NCI-H82 treated with DMSO at 0.1 percent for 48 hours (cell line): ENCODE measurements at regions not wholly inside any gene's neighbourhood (a gene's known extent, or its start where the extent isn't known, plus 50 kb on each side); places are given as distances from the start of the nearest gene placed in this dataset.
A peak's percentile ranks its signal among the peaks of the same experiment; 100 is the strongest.

Source experiments
- DNase-seq: peaks from one replicate; lab custom pipeline; 2025; ENCODE audit not compliant: unreplicated experiment; lab: John Stamatoyannopoulos, UW

DNA sequence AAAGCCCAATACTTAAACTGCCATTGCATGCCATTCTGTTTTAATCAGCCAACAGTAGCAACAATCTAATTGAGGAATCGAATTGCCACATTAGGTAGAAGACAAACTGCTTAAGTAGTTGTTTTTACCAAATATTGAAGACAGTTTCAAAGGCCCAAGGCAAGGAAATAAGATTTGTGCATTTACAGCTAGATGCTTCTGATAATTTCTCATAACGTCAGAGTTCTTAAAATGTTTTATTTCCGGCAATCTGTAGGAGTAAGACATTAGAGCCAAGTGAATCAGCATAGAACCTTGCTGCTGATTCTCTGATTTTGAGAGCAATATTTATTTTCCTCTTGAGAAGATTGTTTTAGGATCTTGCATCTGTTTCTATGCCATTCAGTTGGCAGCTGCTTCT lies 174.3 kb downstream of the RBM43 start:
- no peak for DNase-seq

- no peak for DNase-seq
Measured at GRCh38 chr2:151085181-151085611, 176.5 kb downstream of the RBM43 start.

- no peak for DNase-seq
Measured at GRCh38 chr2:151083856-151084795, 177.5 kb downstream of the RBM43 start.

DNA sequence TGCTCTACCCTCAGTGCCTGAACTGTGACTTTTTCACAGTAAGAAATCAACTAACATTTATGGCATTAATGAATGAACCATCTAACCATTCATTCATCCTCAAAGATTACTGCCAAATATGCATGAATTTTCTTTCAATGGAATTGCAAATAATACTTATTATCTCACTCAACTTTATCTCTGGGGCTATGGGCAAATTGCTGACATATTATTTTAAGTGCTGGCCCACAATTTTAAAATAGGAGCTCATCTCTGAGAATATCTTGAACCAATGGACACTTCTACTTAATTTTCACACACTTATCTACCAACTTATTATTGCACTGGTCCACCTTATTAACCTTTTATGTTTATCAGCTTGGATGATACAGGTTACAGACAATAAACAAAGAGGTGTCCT lies 182.8 kb downstream of the RBM43 start:
- no peak for DNase-seq

GRCh38 chr2:151071906-151072305 lies 189.8 kb downstream of the RBM43 start:
- no peak for DNase-seq

GRCh38 chr2:151071382-151071781 lies 190.3 kb downstream of the RBM43 start:
- DNase-seq: peak; percentile 18

DNA sequence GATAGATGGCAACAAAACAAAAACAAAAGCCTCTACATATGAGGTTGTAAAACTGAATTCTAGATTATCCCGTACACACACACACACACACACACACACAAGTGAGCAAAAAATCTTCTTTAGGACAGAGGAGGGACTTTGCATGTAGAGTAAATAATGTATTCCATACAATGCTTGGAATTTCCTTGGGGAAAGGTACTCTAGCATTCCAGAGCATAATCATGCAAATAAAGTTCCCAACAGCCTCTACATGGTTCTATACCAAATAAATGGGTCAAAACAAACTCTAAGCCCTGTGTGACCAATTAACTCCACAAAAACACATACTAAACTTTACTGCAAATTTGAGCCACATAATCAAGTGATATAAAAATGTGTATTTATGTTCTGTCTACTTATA lies 191.4 kb downstream of the RBM43 start:
- DNase-seq: no peak

GRCh38 chr2:151067658-151068369 lies 193.8 kb downstream of the RBM43 start:
- no peak for DNase-seq

DNA sequence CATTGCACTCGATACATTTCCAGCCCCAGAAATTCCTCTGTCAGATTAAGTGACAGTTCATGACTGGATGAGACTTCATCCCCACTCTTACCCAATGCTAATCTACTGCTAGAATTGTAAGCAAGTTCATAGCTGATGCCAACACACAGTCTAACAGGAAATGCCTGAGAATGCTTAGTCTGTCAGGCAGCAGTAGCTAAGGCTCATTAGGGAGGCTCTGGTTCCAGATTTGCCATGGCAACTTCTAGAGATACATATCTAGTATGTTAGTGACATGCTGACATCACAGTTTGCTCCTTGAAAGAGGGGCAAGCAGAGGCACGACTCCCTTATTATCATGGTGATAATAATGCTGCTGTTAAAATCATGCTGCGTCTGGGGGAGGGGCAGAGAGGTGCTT lies 198.4 kb downstream of the RBM43 start:
- no peak for DNase-seq

- no peak for DNase-seq
Measured at GRCh38 chr2:151060287-151060686, 201.4 kb downstream of the RBM43 start.

DNA sequence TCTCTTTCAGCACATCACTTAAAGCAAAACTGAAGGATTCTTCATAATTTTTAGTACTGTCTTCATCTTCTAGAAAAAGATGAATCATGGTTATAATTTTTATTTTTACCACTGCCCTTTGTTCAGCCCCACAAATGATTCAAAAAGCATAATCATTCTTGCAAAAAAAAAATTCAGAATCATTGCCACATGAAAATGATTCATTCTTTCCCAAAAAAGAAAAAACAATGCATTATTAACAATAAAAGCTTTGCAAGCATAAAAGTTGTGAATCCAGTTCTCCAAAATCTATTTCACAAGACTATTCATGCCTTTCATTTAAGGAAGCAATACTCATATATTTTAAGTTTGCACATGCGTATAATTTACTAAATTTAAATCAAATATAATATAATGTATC lies 204.8 kb downstream of the RBM43 start:
- no peak for DNase-seq

- DNase-seq: no peak
Measured at GRCh38 chr2:151053661-151053990, 208.0 kb downstream of the RBM43 start.

DNA sequence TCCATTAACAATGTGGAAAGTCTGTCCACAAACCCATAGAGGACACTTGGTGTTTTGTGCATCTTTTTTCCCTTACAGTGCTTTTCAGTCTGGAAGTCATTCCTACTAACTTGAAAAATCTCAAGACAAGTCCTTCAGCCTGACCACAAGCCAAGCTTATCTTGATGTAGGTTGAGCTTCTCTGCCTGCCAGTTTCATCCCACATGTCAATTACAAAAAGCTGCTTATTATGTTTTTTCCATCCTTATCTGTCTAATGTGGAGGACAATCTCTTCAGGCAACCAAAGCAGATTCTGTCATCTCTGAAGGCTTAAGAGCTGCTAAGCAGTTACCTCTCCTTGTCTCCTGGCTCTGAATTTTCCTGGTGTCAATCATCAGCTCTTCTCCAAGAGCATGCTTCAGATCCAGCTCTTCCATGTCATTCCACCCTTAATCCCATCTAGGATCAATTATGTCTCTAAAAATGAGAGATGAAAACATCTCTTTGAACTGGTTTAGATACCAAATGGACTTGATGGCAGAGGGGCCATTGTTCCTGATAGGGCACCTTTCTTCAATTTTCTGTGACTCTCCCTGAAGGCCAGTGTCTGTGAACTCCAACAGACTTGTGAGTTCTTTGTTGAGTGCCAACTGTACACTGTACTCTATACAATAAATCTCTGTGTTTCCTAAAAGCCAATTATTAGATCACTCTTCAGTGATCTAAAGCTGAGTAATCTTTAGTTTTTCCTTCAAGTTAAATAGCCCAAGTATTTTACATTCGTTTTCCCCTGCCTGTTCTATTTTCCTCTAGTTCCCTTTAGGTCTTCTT lies 208.6 kb downstream of the RBM43 start:
- DNase-seq: no peak

DNA sequence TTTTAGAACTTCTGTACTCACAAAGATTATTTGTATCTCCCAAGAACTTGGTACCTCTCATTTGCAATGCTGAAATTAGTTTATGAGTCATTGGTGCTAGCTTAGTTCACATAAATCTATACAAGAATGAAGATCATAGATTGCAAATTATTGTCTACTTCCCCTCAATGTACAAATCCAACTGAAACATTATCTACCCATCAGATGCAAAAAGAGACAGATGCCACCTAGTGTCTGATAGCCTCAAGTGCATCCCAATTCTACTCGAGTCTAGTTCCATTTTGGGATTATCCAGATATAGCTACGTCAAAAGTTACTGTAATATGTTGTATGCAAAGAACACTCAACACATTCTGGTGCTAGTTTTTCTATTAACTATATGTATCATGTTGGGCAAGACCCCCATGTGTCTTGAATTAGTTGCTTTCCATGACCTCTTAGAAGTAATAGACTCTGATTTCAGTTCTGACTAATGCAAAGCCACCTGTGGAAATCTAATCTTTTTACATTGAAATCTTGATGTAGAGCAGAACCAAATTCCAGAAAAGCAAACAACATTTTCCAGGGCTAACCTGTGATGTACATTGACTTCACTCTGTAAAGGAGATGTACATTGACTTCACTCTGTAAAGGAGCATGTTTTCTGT lies 210.0 kb downstream of the RBM43 start:
- peak; percentile 55 for DNase-seq

- no peak for DNase-seq
Measured at GRCh38 chr2:151049746-151050145, 211.9 kb downstream of the RBM43 start.

DNA sequence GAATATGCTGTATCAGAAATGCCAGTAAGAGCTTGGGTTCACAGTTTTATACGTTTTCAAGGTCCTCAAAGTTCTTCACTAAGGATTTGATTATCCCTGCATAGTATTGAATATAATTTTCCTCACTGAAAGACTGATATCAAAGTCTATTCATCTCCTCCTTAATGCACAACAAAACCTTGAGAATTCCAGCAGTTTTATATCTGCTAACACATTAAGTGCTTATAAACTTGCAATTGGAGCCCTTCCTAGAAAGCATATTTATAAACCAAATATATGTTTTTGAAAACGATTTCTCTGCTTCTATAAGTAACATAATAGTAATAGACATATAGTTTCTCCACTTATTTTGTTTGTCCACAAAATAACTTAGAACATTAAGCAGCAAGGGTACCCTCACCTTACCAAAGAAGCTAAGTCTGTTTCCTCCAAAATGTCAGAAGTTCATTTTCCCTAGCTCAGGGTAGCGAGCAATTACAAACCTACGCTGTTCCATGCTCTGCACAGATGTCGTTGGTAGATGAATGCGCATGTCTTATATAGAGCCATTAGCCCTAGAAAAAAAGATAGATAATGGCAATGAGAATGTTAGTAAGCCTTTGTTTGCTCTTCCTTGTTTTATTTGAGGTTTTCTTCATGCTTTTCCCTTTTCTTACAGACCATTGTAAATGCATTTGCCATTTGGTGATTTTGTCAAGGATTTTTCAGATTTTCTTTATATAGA lies 213.2 kb downstream of the RBM43 start:
- no peak for DNase-seq

DNA sequence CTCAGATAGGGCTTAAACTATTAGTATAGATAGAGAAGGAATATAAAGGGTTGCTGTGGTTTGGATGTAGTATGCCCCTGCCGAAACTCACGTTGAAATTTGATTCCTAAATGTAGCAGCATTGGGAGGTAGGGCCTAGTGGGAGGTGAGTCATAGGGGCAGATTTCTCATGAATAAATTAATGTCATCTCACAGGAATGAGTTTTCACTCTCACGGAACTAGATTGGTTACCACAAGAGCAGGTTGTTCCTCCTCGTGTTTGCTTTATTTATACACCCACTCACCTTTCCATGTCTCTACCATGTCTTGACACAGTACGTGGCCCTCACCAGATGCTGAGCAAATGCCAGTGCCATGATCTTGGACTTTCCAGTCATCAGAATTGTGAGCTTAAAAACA lies 218.2 kb downstream of the RBM43 start:
- no peak for DNase-seq

DNA sequence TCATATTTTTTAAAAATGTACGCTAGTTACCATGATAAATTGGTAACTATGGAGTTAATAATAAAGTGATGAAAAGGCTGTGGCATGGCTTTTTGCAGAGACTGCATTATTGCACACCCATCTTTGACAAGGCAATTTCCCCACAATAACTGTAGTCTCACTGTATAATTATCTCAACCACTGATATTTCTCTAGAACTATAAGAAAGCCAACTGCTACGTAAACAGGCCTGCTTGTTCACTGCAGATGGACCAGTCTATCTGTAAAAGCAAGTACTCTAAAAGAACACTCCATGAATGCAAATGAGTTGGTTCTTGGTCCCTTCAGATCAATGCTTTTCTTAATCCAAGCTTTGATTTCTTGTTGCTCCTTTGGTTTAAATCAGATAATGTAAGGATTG lies 218.7 kb downstream of the RBM43 start:
- DNase-seq: no peak

- peak; percentile 84 for DNase-seq
Measured at GRCh38 chr2:151040039-151040438, 221.6 kb downstream of the RBM43 start.

DNA sequence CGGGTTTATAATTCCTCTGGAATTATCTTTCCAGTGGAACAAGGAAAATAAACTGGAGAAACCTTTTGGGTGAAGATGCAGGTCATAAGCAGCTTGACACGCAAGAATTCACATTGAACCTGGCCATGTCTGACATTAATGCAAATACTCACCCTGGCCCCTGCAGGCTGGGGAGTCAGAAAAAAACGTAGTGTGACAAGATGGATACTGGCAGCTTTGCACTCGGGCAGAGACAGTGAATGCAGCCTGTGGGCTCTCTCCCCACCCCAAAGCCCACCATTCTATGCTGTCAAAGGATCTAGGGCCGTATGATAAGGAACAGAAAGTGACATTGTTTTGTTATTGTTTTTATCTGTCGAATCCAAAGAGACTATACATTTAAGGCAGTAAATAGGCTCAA lies 223.1 kb downstream of the RBM43 start:
- DNase-seq: no peak
